IMR-90 (cell line): ENCODE measurements at regions not wholly inside any gene's neighbourhood (a gene's known extent, or its start where the extent isn't known, plus 50 kb on each side); places are given as distances from the start of the nearest gene placed in this dataset.

Experiments
- ATAC-seq: fragments of 200-7000 bp; cut with Tn5 transposase; 2 replicates; pipeline ENCODE4 v1.9.1; 2020; ENCODE audit warnings: low read depth, mild to moderate bottlenecking, moderate library complexity
- BruUV-seq: library from RNA; stranded (reverse); fragments of 400-500 nt; replicated peaks from 2 replicates; lab custom pipeline; 2021; lab: Mats Ljungman, UMichigan
- CTCF ChIA-PET: fragments of 300-600 bp; formaldehyde crosslinking; extraction: SDS; loops from one replicate; lab custom pipeline; 2021; ENCODE audit warnings: antibody characterized with exemption; lab: Yijun Ruan, JAX
- POLR2A ChIA-PET: fragments of 300-600 bp; sonication (Branson Sonifier 250); formaldehyde crosslinking; loops from one replicate; lab custom pipeline; 2022; ENCODE audit warnings: antibody characterized with exemption; ENCODE audit not compliant: unreplicated experiment; lab: Charles Lee
- DNase-seq: peaks from one replicate; pipeline ENCODE4 v3.0.0; 2013
- H2AFZ ChIP-seq: replicated peaks from 2 replicates; pipeline ENCODE3; 2013; ENCODE audit warnings: low read length, mild to moderate bottlenecking; ENCODE audit not compliant: poor library complexity
- H2AK5ac ChIP-seq: 2 replicates; pipeline ENCODE4 v1.6.1; 2013; ENCODE audit warnings: low read depth, low read length, inconsistent platforms
- H2AK9ac ChIP-seq: replicated peaks from 2 replicates; pipeline ENCODE3; 2013; ENCODE audit warnings: mild to moderate bottlenecking, low read depth, low read length, moderate library complexity; ENCODE audit not compliant: poor library complexity
- H2BK120ac ChIP-seq: 2 replicates; pipeline ENCODE4 v1.6.1; 2013; ENCODE audit warnings: low read depth, low read length, inconsistent platforms
- H2BK15ac ChIP-seq: 3 replicates; pipeline ENCODE4 v1.6.1; 2013; ENCODE audit warnings: low read depth, low read length, inconsistent platforms
- H2BK20ac ChIP-seq: 2 replicates; pipeline ENCODE4 v1.6.1; 2013; ENCODE audit warnings: low read depth, mild to moderate bottlenecking, inconsistent platforms, low read length, moderate library complexity
- H2BK5ac ChIP-seq: 2 replicates; pipeline ENCODE4 v1.6.1; 2013; ENCODE audit warnings: mild to moderate bottlenecking, low read depth, low read length, inconsistent platforms; ENCODE audit not compliant: poor library complexity, severe bottlenecking
- H3K14ac ChIP-seq: replicated peaks from 2 replicates; pipeline ENCODE4 v1.6.1; 2013; ENCODE audit warnings: low read depth, low read length, inconsistent platforms
- H3K18ac ChIP-seq: 2 replicates; pipeline ENCODE4 v1.6.1; 2013; ENCODE audit warnings: low read depth, low read length, control low read depth
- H3K23ac ChIP-seq: 2 replicates; pipeline ENCODE4 v1.6.1; 2013; ENCODE audit warnings: low read depth, low read length, inconsistent platforms
- H3K27ac ChIP-seq: 2 replicates; pipeline ENCODE4 v1.5.1; 2013; ENCODE audit warnings: mild to moderate bottlenecking, control low read depth, low read length; ENCODE audit not compliant: insufficient read depth
- H3K27me3 ChIP-seq: 2 replicates; pipeline ENCODE4 v1.6.1; 2013; ENCODE audit warnings: low read length; ENCODE audit not compliant: control insufficient read depth, insufficient read depth
- H3K36me3 ChIP-seq: 2 replicates; pipeline ENCODE4 v1.6.1; 2013; ENCODE audit warnings: low read length, mixed read lengths; ENCODE audit not compliant: control insufficient read depth, insufficient read depth
- H3K4ac ChIP-seq: 2 replicates; pipeline ENCODE4 v1.6.1; 2013; ENCODE audit warnings: low read depth, low read length, inconsistent platforms
- H3K4me1 ChIP-seq: 2 replicates; pipeline ENCODE4 v1.6.1; 2013; ENCODE audit warnings: low read length, mixed read lengths; ENCODE audit not compliant: control insufficient read depth, insufficient read depth
- H3K4me2 ChIP-seq: 2 replicates; pipeline ENCODE4 v1.6.1; 2013; ENCODE audit warnings: low read depth, mild to moderate bottlenecking, control low read depth, low read length, moderate library complexity
- H3K4me3 ChIP-seq: 2 replicates; pipeline ENCODE4 v1.5.1; 2013; ENCODE audit warnings: low read depth, mild to moderate bottlenecking, control low read depth, low read length, moderate library complexity; ENCODE audit not compliant: insufficient read depth
- H3K56ac ChIP-seq: 2 replicates; pipeline ENCODE4 v1.6.1; 2013; ENCODE audit warnings: low read length, inconsistent platforms; ENCODE audit not compliant: insufficient read depth; ENCODE audit errors: extremely low read depth
- H3K79me1 ChIP-seq, 2 experiments: 2 replicates each; pipeline ENCODE4 v1.6.1; 2013; ENCODE audit warnings: low read length in 2 of 2, inconsistent platforms in 1 of 2, low read depth in 1 of 2
- H3K9ac ChIP-seq: 2 replicates; pipeline ENCODE4 v1.6.1; 2013; ENCODE audit warnings: low read depth, low read length, control low read depth
- H3K9me1 ChIP-seq: 2 replicates; pipeline ENCODE4 v1.6.1; 2013; ENCODE audit warnings: low read length, inconsistent platforms; ENCODE audit not compliant: insufficient read depth
- H3K9me3 ChIP-seq: 2 replicates; pipeline ENCODE4 v1.6.1; 2013; ENCODE audit warnings: low read length; ENCODE audit not compliant: control insufficient read depth, insufficient read depth
- H4K20me1 ChIP-seq: 2 replicates; pipeline ENCODE4 v1.6.1; 2013; ENCODE audit warnings: low read length, inconsistent platforms; ENCODE audit not compliant: insufficient read depth
- H4K5ac ChIP-seq: 2 replicates; pipeline ENCODE4 v1.6.1; 2013; ENCODE audit warnings: mild to moderate bottlenecking, low read depth, low read length, control low read depth
- H4K8ac ChIP-seq, 2 experiments: 2 replicates each; pipeline ENCODE4 v1.6.1; 2013; ENCODE audit warnings: low read depth in 2 of 2, low read length in 2 of 2, control low read depth in 1 of 2, inconsistent platforms in 1 of 2
- H4K91ac ChIP-seq: 2 replicates; pipeline ENCODE4 v1.6.1; 2013; ENCODE audit warnings: low read depth, low read length, inconsistent platforms; ENCODE audit not compliant: insufficient read depth
- BHLHE40 ChIP-seq: fragments of 150-350 bp; IDR thresholded peaks from 2 replicates; pipeline ENCODE4 v1.6.1; 2016; ENCODE audit warnings: mild to moderate bottlenecking, low read depth, low read length
- CEBPB ChIP-seq: IDR thresholded peaks from 2 replicates; pipeline ENCODE4 v1.6.1; 2012; ENCODE audit warnings: low read depth, low read length, improper control_type of control experiment
- CHD1 ChIP-seq: IDR thresholded peaks from 2 replicates; pipeline ENCODE4 v1.6.1; 2012; ENCODE audit warnings: low read depth, low read length, improper control_type of control experiment
- FOS ChIP-seq: fragments of 150-350 bp; IDR thresholded peaks from 2 replicates; pipeline ENCODE4 v1.6.1; 2016; ENCODE audit warnings: low read depth, low read length
- MAFK ChIP-seq: IDR thresholded peaks from 2 replicates; pipeline ENCODE4 v1.6.1; 2012; ENCODE audit warnings: low read depth, low read length, improper control_type of control experiment
- MAZ ChIP-seq: IDR thresholded peaks from 2 replicates; pipeline ENCODE4 v1.6.1; 2012; ENCODE audit warnings: low read depth, mild to moderate bottlenecking, low read length, improper control_type of control experiment, moderate library complexity, borderline replicate concordance
- MXI1 ChIP-seq: IDR thresholded peaks from 2 replicates; pipeline ENCODE4 v1.6.1; 2012; ENCODE audit warnings: low read depth, mild to moderate bottlenecking, low read length, moderate library complexity, borderline replicate concordance
- NFE2L2 ChIP-seq: fragments of 150-350 bp; IDR thresholded peaks from 2 replicates; pipeline ENCODE4 v1.6.1; 2016; ENCODE audit warnings: low read depth, mild to moderate bottlenecking, low read length
- POLR2A ChIP-seq: IDR thresholded peaks from 2 replicates; pipeline ENCODE4 v1.6.1; 2012; ENCODE audit warnings: mild to moderate bottlenecking, low read depth, low read length
- RAD21 ChIP-seq: IDR thresholded peaks from 2 replicates; pipeline ENCODE4 v1.6.1; 2012; ENCODE audit warnings: low read length, improper control_type of control experiment
- RCOR1 ChIP-seq: IDR thresholded peaks from 2 replicates; pipeline ENCODE4 v1.6.1; 2012; ENCODE audit warnings: mild to moderate bottlenecking, low read length, improper control_type of control experiment; ENCODE audit not compliant: insufficient replicate concordance
- RFX5 ChIP-seq: IDR thresholded peaks from 2 replicates; pipeline ENCODE4 v1.8.0; 2012; ENCODE audit warnings: low read depth, mild to moderate bottlenecking, low read length, moderate library complexity
- WGBS, 2 experiments: methylation state at CpG; one replicate each; pipeline versions ENCODE4 v1.1.5 to v1.1.7; 2013; ENCODE audit warnings: missing lambda C conversion rate in 2 of 2; ENCODE audit not compliant: insufficient read length in 1 of 2; ENCODE audit errors: extremely low coverage in 2 of 2; 5-methylcytosine and 5-hydroxymethylcytosine counted together
- dilution Hi-C: fragments of 300-500 bp; cut with HindIII; formaldehyde crosslinking; loops from one replicate; pipeline ENCODE4 v1.14.3; 2018; ENCODE audit warnings: low sequenced_read_pairs; ENCODE audit not compliant: unreplicated experiment
- in situ Hi-C: fragments of 300-500 bp; cut with MboI; formaldehyde crosslinking; loops from 3 replicates; pipeline ENCODE4 v1.14.3; 2019; ENCODE audit warnings: low sequenced_read_pairs, inconsistent platforms, mixed read lengths
- intact Hi-C: fragments of 100-400 bp; cut with micrococcal nuclease; formaldehyde crosslinking; loops from 2 replicates; pipeline ENCODE4 v1.10.0; 2022
- TF ChIP-seq, protein P1 (sequence below): conservative IDR thresholded peaks from 2 replicates; pipeline ENCODE4 v1.5.1; 2012; ENCODE audit warnings: mild to moderate bottlenecking, low read depth, low read length, improper control_type of control experiment
- TF ChIP-seq, protein P2 (sequence below): fragments of 150-350 bp; IDR thresholded peaks from 2 replicates; pipeline ENCODE4 v1.6.1; 2017; ENCODE audit warnings: mild to moderate bottlenecking, antibody characterized with exemption, low read length, low read depth

DNA sequence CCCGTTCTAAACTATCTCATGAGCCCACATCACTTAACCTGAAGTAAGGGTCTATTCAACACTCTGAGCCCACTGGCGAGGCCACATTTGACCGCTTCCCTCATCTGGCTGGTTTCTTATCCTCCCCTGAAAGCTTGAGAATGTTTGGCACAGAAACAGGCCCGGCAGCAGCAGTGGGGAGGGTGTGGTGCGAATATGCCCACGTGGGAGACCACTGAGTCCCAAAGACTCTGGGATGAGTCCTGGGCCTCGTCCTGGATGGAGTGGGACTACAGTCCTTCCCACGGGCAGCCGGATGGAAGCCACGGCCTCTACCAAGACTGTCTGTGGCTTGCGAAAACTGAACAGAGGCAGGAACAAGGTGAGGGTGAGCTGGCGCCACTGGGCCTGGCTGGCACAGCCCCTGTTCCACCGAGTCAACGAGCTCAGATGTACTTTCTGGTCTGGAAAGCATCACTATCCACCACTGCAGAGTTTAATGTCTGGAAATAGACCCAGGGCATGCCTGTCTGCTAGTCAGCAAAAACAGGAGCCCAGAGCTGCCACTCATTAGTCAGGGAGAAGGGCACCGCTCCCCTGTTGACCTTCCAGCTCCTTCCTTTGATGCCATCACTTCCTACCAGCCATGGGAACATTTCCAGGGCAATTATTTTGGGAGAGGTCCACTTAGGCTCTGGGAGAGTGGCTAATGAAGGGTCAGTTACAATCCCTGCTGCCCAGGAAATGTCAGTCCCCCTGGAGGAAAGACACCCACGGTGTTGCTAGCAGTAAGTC, 386.6 kb downstream of the MATN1 start:
- H3K4me3 ChIP-seq = no peak overlapping the region
- no peak overlapping the region for H3K18ac ChIP-seq
- no peak for TF ChIP-seq BHLHE40
- TF ChIP-seq CEBPB = no peak
- no peak for TF ChIP-seq RAD21
- no peak for TF ChIP-seq MXI1
- TF ChIP-seq RCOR1 = no peak
- TF ChIP-seq FOS = no peak
- TF ChIP-seq CHD1 = no peak
- no peak for TF ChIP-seq MAFK
- TF ChIP-seq, protein P1, sequence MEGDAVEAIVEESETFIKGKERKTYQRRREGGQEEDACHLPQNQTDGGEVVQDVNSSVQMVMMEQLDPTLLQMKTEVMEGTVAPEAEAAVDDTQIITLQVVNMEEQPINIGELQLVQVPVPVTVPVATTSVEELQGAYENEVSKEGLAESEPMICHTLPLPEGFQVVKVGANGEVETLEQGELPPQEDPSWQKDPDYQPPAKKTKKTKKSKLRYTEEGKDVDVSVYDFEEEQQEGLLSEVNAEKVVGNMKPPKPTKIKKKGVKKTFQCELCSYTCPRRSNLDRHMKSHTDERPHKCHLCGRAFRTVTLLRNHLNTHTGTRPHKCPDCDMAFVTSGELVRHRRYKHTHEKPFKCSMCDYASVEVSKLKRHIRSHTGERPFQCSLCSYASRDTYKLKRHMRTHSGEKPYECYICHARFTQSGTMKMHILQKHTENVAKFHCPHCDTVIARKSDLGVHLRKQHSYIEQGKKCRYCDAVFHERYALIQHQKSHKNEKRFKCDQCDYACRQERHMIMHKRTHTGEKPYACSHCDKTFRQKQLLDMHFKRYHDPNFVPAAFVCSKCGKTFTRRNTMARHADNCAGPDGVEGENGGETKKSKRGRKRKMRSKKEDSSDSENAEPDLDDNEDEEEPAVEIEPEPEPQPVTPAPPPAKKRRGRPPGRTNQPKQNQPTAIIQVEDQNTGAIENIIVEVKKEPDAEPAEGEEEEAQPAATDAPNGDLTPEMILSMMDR = no peak
- TF ChIP-seq, protein P2, sequence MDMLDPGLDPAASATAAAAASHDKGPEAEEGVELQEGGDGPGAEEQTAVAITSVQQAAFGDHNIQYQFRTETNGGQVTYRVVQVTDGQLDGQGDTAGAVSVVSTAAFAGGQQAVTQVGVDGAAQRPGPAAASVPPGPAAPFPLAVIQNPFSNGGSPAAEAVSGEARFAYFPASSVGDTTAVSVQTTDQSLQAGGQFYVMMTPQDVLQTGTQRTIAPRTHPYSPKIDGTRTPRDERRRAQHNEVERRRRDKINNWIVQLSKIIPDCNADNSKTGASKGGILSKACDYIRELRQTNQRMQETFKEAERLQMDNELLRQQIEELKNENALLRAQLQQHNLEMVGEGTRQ = no peak
- TF ChIP-seq RFX5 = no peak
- TF ChIP-seq POLR2A = no peak
- TF ChIP-seq NFE2L2 = no peak
- no peak for TF ChIP-seq MAZ
- intact Hi-C loops (no loop called here), in situ Hi-C loops (no loop called here), dilution Hi-C loops (no loop called here)
- H3K36me3 ChIP-seq = no peaks in the 10 kb centered on the region
- no peaks in the 10 kb centered on the region for H3K27me3 ChIP-seq
- H3K56ac ChIP-seq = no peak overlapping the region
- no peak overlapping the region for H2AFZ ChIP-seq
- no peak overlapping the region for H4K91ac ChIP-seq
- H3K4ac ChIP-seq = no peak overlapping the region
- H4K5ac ChIP-seq = no peak overlapping the region
- H3K9me3 ChIP-seq = 0 out of 2 replicates have a peak, but pooled peaks cover 2% of the 10 kb centered on the region
- H2BK15ac ChIP-seq = no peak overlapping the region
- H3K79me1 ChIP-seq = no peaks in the 10 kb centered on the region
- no TSS peak for BruUV-seq
- H4K20me1 ChIP-seq = no peaks in the 10 kb centered on the region
- H3K9ac ChIP-seq = no peak overlapping the region
- H2BK5ac ChIP-seq = no peak overlapping the region
- DNase-seq (no peak), ATAC-seq (no peak)
- 60% methylated on average over 7 of the region's 16 CpGs; no CpG with 5 or more reads in 1 of the 2 experiments for WGBS, 2 experiments
- no peak overlapping the region for H4K8ac ChIP-seq
- H2BK120ac ChIP-seq = no peak overlapping the region
- H3K4me2 ChIP-seq = no peak overlapping the region
- H3K14ac ChIP-seq = no peak overlapping the region
- ChIA-PET POLR2A (no interaction called here), CTCF (no interaction called here)
- no peaks in the 10 kb centered on the region for H3K9me1 ChIP-seq
- no peak overlapping the region for H2AK9ac ChIP-seq
- no peak overlapping the region for H2BK20ac ChIP-seq
- no peak overlapping the region for H3K27ac ChIP-seq
- H3K4me1 ChIP-seq = no peaks in the 10 kb centered on the region
- H2AK5ac ChIP-seq = no peak overlapping the region
- H3K23ac ChIP-seq = no peak overlapping the region
